Activated CD4-positive, alpha-beta T cell treated with anti-CD3 and anti-CD28 coated beads for 36 hours (primary cell): ENCODE measurements at regions not wholly inside any gene's neighbourhood (a gene's known extent, or its start where the extent isn't known, plus 50 kb on each side); places are given as distances from the start of the nearest gene placed in this dataset.

ENCODE experiments used
- ATAC-seq: fragments of 200-7000 bp; cut with Tn5 transposase; one replicate; pipeline ENCODE4 v1.10.0; 2021; ENCODE audit warnings: mild to moderate bottlenecking, moderate library complexity
- CTCF ChIA-PET: fragments of 350-600 bp; sonication (Branson Sonifier 250); formaldehyde crosslinking; loops from one replicate; lab custom pipeline; 2021; ENCODE audit warnings: antibody characterized with exemption; lab: Charles Lee
- POLR2A ChIA-PET: fragments of 350-600 bp; sonication (Branson Sonifier 250); formaldehyde crosslinking; loops from one replicate; lab custom pipeline; 2021; ENCODE audit warnings: antibody characterized with exemption, inconsistent platforms; lab: Charles Lee
- DNase-seq: peaks from one replicate; pipeline ENCODE4 v3.0.0-alpha.2; 2020
- H3K27ac Mint-ChIP-seq: one replicate; pipeline ENCODE4 v1.8.0; 2021; ENCODE audit warnings: mixed read lengths
- H3K27me3 Mint-ChIP-seq: one replicate; pipeline ENCODE4 v1.8.0; 2021; ENCODE audit warnings: mixed read lengths
- H3K36me3 Mint-ChIP-seq: one replicate; pipeline ENCODE4 v1.8.0; 2021; ENCODE audit warnings: low read depth, mixed read lengths
- H3K4me1 Mint-ChIP-seq: one replicate; pipeline ENCODE4 v1.8.0; 2021; ENCODE audit warnings: mixed read lengths
- H3K4me3 Mint-ChIP-seq: one replicate; pipeline ENCODE4 v1.8.0; 2021; ENCODE audit warnings: mild to moderate bottlenecking, moderate library complexity, mixed read lengths
- H3K9me3 Mint-ChIP-seq: one replicate; pipeline ENCODE4 v1.8.0; 2021; ENCODE audit warnings: low read depth, mixed read lengths
- intact Hi-C, 2 experiments: fragments of 100-400 bp; cut with DNase I in 1 of 2; cut with micrococcal nuclease in 1 of 2; formaldehyde crosslinking; loops; one replicate each; pipeline versions ENCODE4 v1.14.2 to v1.15.1; 2022 to 2024; cut with DNase I, micrococcal nuclease

- Mint-ChIP-seq H3K4me3 (no peak overlapping the region), H3K27me3 (no peaks in the 10 kb centered on the region), H3K4me1 (no peaks in the 10 kb centered on the region), H3K36me3 (no peaks in the 10 kb centered on the region), H3K27ac (no peak overlapping the region), H3K9me3 (no peaks in the 10 kb centered on the region)
- no peak for DNase-seq
- intact Hi-C loops, result no loop called here
- CTCF ChIA-PET, result interaction anchor here (1.0 kb wide), 1 partner anchor 9 kb away, joined by 3 read pairs; no protein-coding TSS in a partner anchor
- POLR2A ChIA-PET, result no interaction called here
- ATAC-seq, result no peak
Observed at GRCh38 chr2:145197944-145198343, 678.0 kb upstream of the ZEB2 start.

GRCh38 chr2:145194673-145195072, 674.8 kb upstream of the ZEB2 start:
- no peaks in the 10 kb centered on the region for H3K9me3 Mint-ChIP-seq
- no peak overlapping the region for H3K4me3 Mint-ChIP-seq
- POLR2A ChIA-PET, result no interaction called here
- H3K4me1 Mint-ChIP-seq, result no peaks in the 10 kb centered on the region
- H3K27me3 Mint-ChIP-seq, result no peaks in the 10 kb centered on the region
- DNase-seq (no peak), ATAC-seq (no peak)
- CTCF ChIA-PET, result no interaction called here
- no peaks in the 10 kb centered on the region for H3K36me3 Mint-ChIP-seq
- intact Hi-C loops, result no loop called here
- H3K27ac Mint-ChIP-seq, result no peak overlapping the region

- DNase-seq, result no peak
- Mint-ChIP-seq H3K9me3 (no peaks in the 10 kb centered on the region), H3K27me3 (no peaks in the 10 kb centered on the region), H3K4me3 (no peak overlapping the region), H3K36me3 (no peaks in the 10 kb centered on the region), H3K27ac (no peak overlapping the region), H3K4me1 (no peaks in the 10 kb centered on the region)
- CTCF ChIA-PET, result no interaction called here
- POLR2A ChIA-PET, result interaction anchor here (0.7 kb wide), 1 partner anchor 1207 kb away, joined by 5 read pairs; no protein-coding TSS in a partner anchor
- no peak for ATAC-seq
- intact Hi-C loops, result no loop called here
Observed at GRCh38 chr2:145190031-145190703, 670.2 kb upstream of the ZEB2 start.

GRCh38 chr2:145186303-145186702, 666.4 kb upstream of the ZEB2 start:
- DNase-seq, result no peak
- no peaks in the 10 kb centered on the region for H3K4me1 Mint-ChIP-seq
- intact Hi-C loops, result no loop called here
- no peaks in the 10 kb centered on the region for H3K36me3 Mint-ChIP-seq
- no peaks in the 10 kb centered on the region for H3K9me3 Mint-ChIP-seq
- no peaks in the 10 kb centered on the region for H3K27me3 Mint-ChIP-seq
- no peak overlapping the region for H3K27ac Mint-ChIP-seq
- no peak overlapping the region for H3K4me3 Mint-ChIP-seq
- ChIA-PET CTCF (no interaction called here), POLR2A (no interaction called here)
- no peak for ATAC-seq

- Mint-ChIP-seq H3K27ac (no peak overlapping the region), H3K4me3 (no peak overlapping the region), H3K27me3 (no peaks in the 10 kb centered on the region), H3K36me3 (no peaks in the 10 kb centered on the region), H3K9me3 (no peaks in the 10 kb centered on the region), H3K4me1 (no peaks in the 10 kb centered on the region)
- ATAC-seq (no peak), DNase-seq (no peak)
- ChIA-PET CTCF (interaction anchor here (0.7 kb wide), 1 partner anchor 310 kb away, joined by 3 read pairs; no protein-coding TSS in a partner anchor), POLR2A (no interaction called here)
- intact Hi-C loops, result no loop called here
Observed at GRCh38 chr2:145185696-145186095, 665.8 kb upstream of the ZEB2 start.

- H3K27me3 Mint-ChIP-seq, result no peaks in the 10 kb centered on the region
- ChIA-PET POLR2A (no interaction called here), CTCF (interaction anchor here (0.7 kb wide), 1 partner anchor 311 kb away, joined by 3 read pairs; no protein-coding TSS in a partner anchor)
- intact Hi-C loops, result no loop called here
- DNase-seq (no peak), ATAC-seq (no peak)
- H3K4me1 Mint-ChIP-seq, result no peaks in the 10 kb centered on the region
- no peaks in the 10 kb centered on the region for H3K9me3 Mint-ChIP-seq
- no peak overlapping the region for H3K4me3 Mint-ChIP-seq
- H3K36me3 Mint-ChIP-seq, result no peaks in the 10 kb centered on the region
- no peak overlapping the region for H3K27ac Mint-ChIP-seq
Observed at GRCh38 chr2:145184741-145185651, 665.1 kb upstream of the ZEB2 start.

GRCh38 chr2:145169285-145169684, 649.4 kb upstream of the ZEB2 start:
- intact Hi-C loops, result no loop called here
- POLR2A ChIA-PET, result no interaction called here
- H3K27me3 Mint-ChIP-seq, result no peaks in the 10 kb centered on the region
- no peaks in the 10 kb centered on the region for H3K9me3 Mint-ChIP-seq
- no peak overlapping the region for H3K27ac Mint-ChIP-seq
- ATAC-seq (no peak), DNase-seq (no peak)
- no peaks in the 10 kb centered on the region for H3K4me1 Mint-ChIP-seq
- no peak overlapping the region for H3K4me3 Mint-ChIP-seq
- no peaks in the 10 kb centered on the region for H3K36me3 Mint-ChIP-seq
- CTCF ChIA-PET, result interaction anchor here (0.7 kb wide), 1 partner anchor 1326 kb away, joined by 3 read pairs; no protein-coding TSS in a partner anchor

- Mint-ChIP-seq H3K36me3 (no peaks in the 10 kb centered on the region), H3K4me1 (no peaks in the 10 kb centered on the region), H3K27me3 (peaks cover 2% of the 10 kb centered on the region), H3K27ac (no peak overlapping the region), H3K9me3 (no peaks in the 10 kb centered on the region), H3K4me3 (no peak overlapping the region)
- intact Hi-C loops, result no loop called here
- CTCF ChIA-PET, result no interaction called here
- DNase-seq (no peak), ATAC-seq (no peak)
- POLR2A ChIA-PET, result no interaction called here
Observed at GRCh38 chr2:145168091-145168490, 648.2 kb upstream of the ZEB2 start.

GRCh38 chr2:145166731-145167302, 646.9 kb upstream of the ZEB2 start:
- Mint-ChIP-seq H3K4me1 (no peaks in the 10 kb centered on the region), H3K36me3 (no peaks in the 10 kb centered on the region), H3K27ac (no peak overlapping the region), H3K4me3 (no peak overlapping the region), H3K9me3 (no peaks in the 10 kb centered on the region), H3K27me3 (peaks cover 2% of the 10 kb centered on the region)
- DNase-seq, result no peak
- no peak for ATAC-seq
- POLR2A ChIA-PET, result no interaction called here
- intact Hi-C loops, result no loop called here
- CTCF ChIA-PET, result no interaction called here

GRCh38 chr2:145161656-145162055, 641.7 kb upstream of the ZEB2 start:
- intact Hi-C loops, result no loop called here
- CTCF ChIA-PET, result no interaction called here
- peaks cover 2% of the 10 kb centered on the region for H3K27me3 Mint-ChIP-seq
- ATAC-seq, result no peak
- no peak overlapping the region for H3K4me3 Mint-ChIP-seq
- H3K27ac Mint-ChIP-seq, result no peak overlapping the region
- no peaks in the 10 kb centered on the region for H3K4me1 Mint-ChIP-seq
- H3K9me3 Mint-ChIP-seq, result no peaks in the 10 kb centered on the region
- no peak for DNase-seq
- POLR2A ChIA-PET, result no interaction called here
- H3K36me3 Mint-ChIP-seq, result no peaks in the 10 kb centered on the region

- H3K27me3 Mint-ChIP-seq, result peaks cover 2% of the 10 kb centered on the region
- intact Hi-C loops, result no loop called here
- no peak overlapping the region for H3K27ac Mint-ChIP-seq
- H3K9me3 Mint-ChIP-seq, result no peaks in the 10 kb centered on the region
- ATAC-seq (no peak), DNase-seq (no peak)
- no peak overlapping the region for H3K4me3 Mint-ChIP-seq
- ChIA-PET CTCF (no interaction called here), POLR2A (no interaction called here)
- no peaks in the 10 kb centered on the region for H3K36me3 Mint-ChIP-seq
- H3K4me1 Mint-ChIP-seq, result no peaks in the 10 kb centered on the region
Observed at GRCh38 chr2:145160855-145161254, 640.9 kb upstream of the ZEB2 start.
